ENCODE measurements at regions not wholly inside any gene's neighbourhood (a gene's known extent, or its start where the extent isn't known, plus 50 kb on each side); places are given as distances from the start of the nearest gene placed in this dataset.

DNA sequence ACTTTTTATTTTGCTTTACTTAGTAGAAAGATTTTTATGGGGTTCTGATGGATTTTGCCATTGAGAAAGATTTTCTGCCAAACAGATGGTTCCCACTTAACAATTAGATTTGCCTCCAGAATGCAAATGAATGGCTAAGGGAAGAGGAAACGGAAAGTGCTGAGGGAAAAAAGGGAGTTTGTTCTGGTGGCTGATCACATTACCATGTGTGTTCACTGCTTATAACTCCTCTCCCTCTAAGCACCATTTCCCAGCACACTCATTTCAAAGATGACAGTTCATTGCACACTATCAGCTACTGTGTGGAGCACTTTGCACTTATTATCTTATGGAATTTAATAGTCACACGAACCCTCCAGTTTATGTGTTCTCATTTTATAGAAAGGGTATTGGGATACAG lies 68.0 kb upstream of the GRID2 start:
- H3K9ac ChIP-seq (ENCODE audit: low read depth in 1 of 2, low read length in 2 of 2) = no peak overlapping the region
- TF ChIP-seq YY1 (IDR thresholded peaks at IDR 0.05) (no peak), HNF4A (conservative IDR thresholded peaks at IDR 0.05) (no peak), HNF4G (IDR thresholded peaks at IDR 0.05) (no peak), FOXA2 (IDR thresholded peaks at IDR 0.05) (no peak), GABPA (IDR thresholded peaks at IDR 0.05 in 1 of 2, conservative IDR thresholded peaks at IDR 0.05 in 1 of 2) (no peak)
- DNase-seq (ENCODE audit: low spot score) = no peak
- peaks cover 0 to 3% (median 0%) of the 10 kb centered on the region in 4 donors for H3K27me3 ChIP-seq (ENCODE audit: control insufficient read depth in 4 of 4, insufficient read depth in 4 of 4, low read length in 3 of 4)
- H3K4me1 ChIP-seq (ENCODE audit: control insufficient read depth in 4 of 4, insufficient read depth in 4 of 4, low read length in 3 of 4) = no peaks in the 10 kb centered on the region
- H3K9me3 ChIP-seq (ENCODE audit: control insufficient read depth in 4 of 4, low read length in 3 of 4) = peaks cover 2 to 15% (median 4%) of the 10 kb centered on the region in 4 donors
- H3K27ac ChIP-seq (ENCODE audit: low read depth in 1 of 2, low read length in 2 of 2) = no peak overlapping the region
- 23% methylated on average over 2 of the region's 2 CpGs for WGBS
- H3K36me3 ChIP-seq (ENCODE audit: control insufficient read depth in 4 of 4, insufficient read depth in 3 of 4, low read depth in 1 of 4, low read length in 3 of 4) = no peaks in the 10 kb centered on the region
- H3K4me3 ChIP-seq (ENCODE audit: low read depth in 1 of 3, low read length in 3 of 3) = no peak overlapping the region

DNA sequence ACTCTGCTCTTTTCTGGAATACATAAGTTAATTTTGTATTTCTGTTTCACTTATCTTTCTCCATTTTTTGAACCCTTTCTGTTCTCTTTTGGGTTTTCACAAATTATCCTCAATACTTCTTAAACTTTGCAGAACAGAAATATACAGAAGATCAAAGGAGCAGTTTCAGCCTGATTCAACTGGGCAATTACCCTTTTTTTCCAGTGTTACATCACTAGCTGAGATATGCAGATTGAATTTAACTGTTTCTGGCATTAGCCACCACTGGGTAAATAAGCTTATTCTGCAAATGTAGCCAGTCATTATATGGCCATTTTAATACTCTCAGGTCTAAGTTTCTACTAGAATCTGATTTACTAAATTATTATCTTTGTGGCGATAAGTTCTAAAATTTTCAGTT lies 66.9 kb upstream of the GRID2 start:
- no peak overlapping the region for H3K27ac ChIP-seq (ENCODE audit: low read depth in 1 of 2, low read length in 2 of 2)
- WGBS = 89% methylated on average over 1 of the region's 1 CpG
- H3K9me3 ChIP-seq (ENCODE audit: control insufficient read depth in 4 of 4, low read length in 3 of 4) = peaks cover 2 to 15% (median 4%) of the 10 kb centered on the region in 4 donors
- DNase-seq (ENCODE audit: low spot score) = no peak
- TF ChIP-seq GABPA (IDR thresholded peaks at IDR 0.05 in 1 of 2, conservative IDR thresholded peaks at IDR 0.05 in 1 of 2) (no peak), RAD21 (IDR thresholded peaks at IDR 0.05) (no peak), EGR1 (IDR thresholded peaks at IDR 0.05; ENCODE audit: low read depth in 2 of 2) (no peak), NR2F2 (IDR thresholded peaks at IDR 0.05) (no peak), YY1 (IDR thresholded peaks at IDR 0.05) (no peak), HNF4G (IDR thresholded peaks at IDR 0.05) (no peak)
- TF ChIP-seq, protein P1, sequence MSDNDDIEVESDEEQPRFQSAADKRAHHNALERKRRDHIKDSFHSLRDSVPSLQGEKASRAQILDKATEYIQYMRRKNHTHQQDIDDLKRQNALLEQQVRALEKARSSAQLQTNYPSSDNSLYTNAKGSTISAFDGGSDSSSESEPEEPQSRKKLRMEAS (IDR thresholded peaks at IDR 0.05) = no peak
- TF ChIP-seq, protein P2, sequence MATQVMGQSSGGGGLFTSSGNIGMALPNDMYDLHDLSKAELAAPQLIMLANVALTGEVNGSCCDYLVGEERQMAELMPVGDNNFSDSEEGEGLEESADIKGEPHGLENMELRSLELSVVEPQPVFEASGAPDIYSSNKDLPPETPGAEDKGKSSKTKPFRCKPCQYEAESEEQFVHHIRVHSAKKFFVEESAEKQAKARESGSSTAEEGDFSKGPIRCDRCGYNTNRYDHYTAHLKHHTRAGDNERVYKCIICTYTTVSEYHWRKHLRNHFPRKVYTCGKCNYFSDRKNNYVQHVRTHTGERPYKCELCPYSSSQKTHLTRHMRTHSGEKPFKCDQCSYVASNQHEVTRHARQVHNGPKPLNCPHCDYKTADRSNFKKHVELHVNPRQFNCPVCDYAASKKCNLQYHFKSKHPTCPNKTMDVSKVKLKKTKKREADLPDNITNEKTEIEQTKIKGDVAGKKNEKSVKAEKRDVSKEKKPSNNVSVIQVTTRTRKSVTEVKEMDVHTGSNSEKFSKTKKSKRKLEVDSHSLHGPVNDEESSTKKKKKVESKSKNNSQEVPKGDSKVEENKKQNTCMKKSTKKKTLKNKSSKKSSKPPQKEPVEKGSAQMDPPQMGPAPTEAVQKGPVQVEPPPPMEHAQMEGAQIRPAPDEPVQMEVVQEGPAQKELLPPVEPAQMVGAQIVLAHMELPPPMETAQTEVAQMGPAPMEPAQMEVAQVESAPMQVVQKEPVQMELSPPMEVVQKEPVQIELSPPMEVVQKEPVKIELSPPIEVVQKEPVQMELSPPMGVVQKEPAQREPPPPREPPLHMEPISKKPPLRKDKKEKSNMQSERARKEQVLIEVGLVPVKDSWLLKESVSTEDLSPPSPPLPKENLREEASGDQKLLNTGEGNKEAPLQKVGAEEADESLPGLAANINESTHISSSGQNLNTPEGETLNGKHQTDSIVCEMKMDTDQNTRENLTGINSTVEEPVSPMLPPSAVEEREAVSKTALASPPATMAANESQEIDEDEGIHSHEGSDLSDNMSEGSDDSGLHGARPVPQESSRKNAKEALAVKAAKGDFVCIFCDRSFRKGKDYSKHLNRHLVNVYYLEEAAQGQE (IDR thresholded peaks at IDR 0.05) = no peak
- TF ChIP-seq, protein P3, sequence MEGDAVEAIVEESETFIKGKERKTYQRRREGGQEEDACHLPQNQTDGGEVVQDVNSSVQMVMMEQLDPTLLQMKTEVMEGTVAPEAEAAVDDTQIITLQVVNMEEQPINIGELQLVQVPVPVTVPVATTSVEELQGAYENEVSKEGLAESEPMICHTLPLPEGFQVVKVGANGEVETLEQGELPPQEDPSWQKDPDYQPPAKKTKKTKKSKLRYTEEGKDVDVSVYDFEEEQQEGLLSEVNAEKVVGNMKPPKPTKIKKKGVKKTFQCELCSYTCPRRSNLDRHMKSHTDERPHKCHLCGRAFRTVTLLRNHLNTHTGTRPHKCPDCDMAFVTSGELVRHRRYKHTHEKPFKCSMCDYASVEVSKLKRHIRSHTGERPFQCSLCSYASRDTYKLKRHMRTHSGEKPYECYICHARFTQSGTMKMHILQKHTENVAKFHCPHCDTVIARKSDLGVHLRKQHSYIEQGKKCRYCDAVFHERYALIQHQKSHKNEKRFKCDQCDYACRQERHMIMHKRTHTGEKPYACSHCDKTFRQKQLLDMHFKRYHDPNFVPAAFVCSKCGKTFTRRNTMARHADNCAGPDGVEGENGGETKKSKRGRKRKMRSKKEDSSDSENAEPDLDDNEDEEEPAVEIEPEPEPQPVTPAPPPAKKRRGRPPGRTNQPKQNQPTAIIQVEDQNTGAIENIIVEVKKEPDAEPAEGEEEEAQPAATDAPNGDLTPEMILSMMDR (IDR thresholded peaks at IDR 0.05; ENCODE audit: low read depth, low read length, missing input control) = no peak
- no peaks in the 10 kb centered on the region for H3K4me1 ChIP-seq (ENCODE audit: control insufficient read depth in 4 of 4, insufficient read depth in 4 of 4, low read length in 3 of 4)
- no peak overlapping the region for H3K9ac ChIP-seq (ENCODE audit: low read depth in 1 of 2, low read length in 2 of 2)
- no peak overlapping the region for H3K4me3 ChIP-seq (ENCODE audit: low read depth in 1 of 3, low read length in 3 of 3)
- H3K36me3 ChIP-seq (ENCODE audit: control insufficient read depth in 4 of 4, insufficient read depth in 3 of 4, low read depth in 1 of 4, low read length in 3 of 4) = no peaks in the 10 kb centered on the region
- H3K27me3 ChIP-seq (ENCODE audit: control insufficient read depth in 4 of 4, insufficient read depth in 4 of 4, low read length in 3 of 4) = peaks cover 0 to 3% (median 0%) of the 10 kb centered on the region in 4 donors

DNA sequence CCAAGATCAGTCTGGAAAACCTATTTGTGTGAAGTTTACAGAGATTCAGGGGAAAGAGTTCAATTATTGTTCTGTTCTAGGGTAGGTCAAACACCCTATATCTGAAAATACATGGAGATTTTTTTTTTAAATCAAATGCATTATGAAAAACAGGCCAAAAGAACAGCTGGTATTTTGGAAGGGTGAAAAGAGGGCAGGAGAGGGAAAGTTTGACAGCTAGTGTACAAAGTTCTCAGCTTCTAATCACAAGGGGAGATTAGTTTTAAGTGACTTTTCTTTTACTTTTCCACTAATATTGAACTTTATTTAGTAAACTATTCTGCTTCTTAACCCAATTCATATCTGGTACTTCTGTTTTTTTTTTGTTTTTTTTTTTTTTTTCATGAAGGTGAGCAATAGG lies 66.2 kb upstream of the GRID2 start:
- Histone ChIP-seq H3K9me3 (ENCODE audit: control insufficient read depth in 4 of 4, low read length in 3 of 4) (peaks cover 2 to 15% (median 4%) of the 10 kb centered on the region in 4 donors), H3K4me3 (ENCODE audit: low read depth in 1 of 3, low read length in 3 of 3) (no peak overlapping the region), H3K4me1 (ENCODE audit: control insufficient read depth in 4 of 4, insufficient read depth in 4 of 4, low read length in 3 of 4) (no peaks in the 10 kb centered on the region), H3K36me3 (ENCODE audit: control insufficient read depth in 4 of 4, insufficient read depth in 3 of 4, low read depth in 1 of 4, low read length in 3 of 4) (no peaks in the 10 kb centered on the region), H3K9ac (ENCODE audit: low read depth in 1 of 2, low read length in 2 of 2) (no peak overlapping the region), H3K27me3 (ENCODE audit: control insufficient read depth in 4 of 4, insufficient read depth in 4 of 4, low read length in 3 of 4) (peaks cover 0 to 3% (median 0%) of the 10 kb centered on the region in 4 donors), H3K27ac (ENCODE audit: low read depth in 1 of 2, low read length in 2 of 2) (no peak overlapping the region)
- no peak for TF ChIP-seq HNF4G (IDR thresholded peaks at IDR 0.05)
- TF ChIP-seq SP1 (IDR thresholded peaks at IDR 0.05) = no peak
- TF ChIP-seq, protein P2 (IDR thresholded peaks at IDR 0.05) = no peak
- TF ChIP-seq TAF1 (conservative IDR thresholded peaks at IDR 0.05) = no peak
- no peak for TF ChIP-seq FOXA2 (IDR thresholded peaks at IDR 0.05)
- no peak for TF ChIP-seq RAD21 (IDR thresholded peaks at IDR 0.05)
- TF ChIP-seq YY1 (IDR thresholded peaks at IDR 0.05) = no peak
- TF ChIP-seq, protein P4, sequence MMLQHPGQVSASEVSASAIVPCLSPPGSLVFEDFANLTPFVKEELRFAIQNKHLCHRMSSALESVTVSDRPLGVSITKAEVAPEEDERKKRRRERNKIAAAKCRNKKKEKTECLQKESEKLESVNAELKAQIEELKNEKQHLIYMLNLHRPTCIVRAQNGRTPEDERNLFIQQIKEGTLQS (IDR thresholded peaks at IDR 0.05) = no peak
- no peak for TF ChIP-seq FOXA1 (IDR thresholded peaks at IDR 0.05)
- no peak for TF ChIP-seq HNF4A (conservative IDR thresholded peaks at IDR 0.05)
- TF ChIP-seq, protein P3 (IDR thresholded peaks at IDR 0.05; ENCODE audit: low read depth, low read length, missing input control) = no peak
- DNase-seq (ENCODE audit: low spot score) = no peak
